Right lobe of liver (tissue), 4 donors: ENCODE measurements at regions not wholly inside any gene's neighbourhood (a gene's known extent, or its start where the extent isn't known, plus 50 kb on each side); places are given as distances from the start of the nearest gene placed in this dataset.

Experiments
- POLR2A ChIP-seq: fragments of 450-650 bp; IDR thresholded peaks from one replicate; pipeline ENCODE4 v1.6.1; 2017; ENCODE audit warnings: antibody characterized with exemption, mild to moderate bottlenecking
- TF ChIP-seq, protein P1 (sequence below), 4 donors: fragments of 200-600 bp in 3 of 4; fragments of 450-650 bp in 1 of 4; IDR thresholded peaks; one replicate each; pipeline versions ENCODE4 v1.5.1 to v1.8.0; 2016 to 2022; ENCODE audit warnings: antibody characterized with exemption in 4 of 4, mild to moderate bottlenecking in 2 of 4
- donor health status: DM: no; HTN: no; CAD: no.
- donor health status: DM: no; HTN: no; CAD: no.
- donor health status: DM: no; HTN: yes; CAD: no.

DNA sequence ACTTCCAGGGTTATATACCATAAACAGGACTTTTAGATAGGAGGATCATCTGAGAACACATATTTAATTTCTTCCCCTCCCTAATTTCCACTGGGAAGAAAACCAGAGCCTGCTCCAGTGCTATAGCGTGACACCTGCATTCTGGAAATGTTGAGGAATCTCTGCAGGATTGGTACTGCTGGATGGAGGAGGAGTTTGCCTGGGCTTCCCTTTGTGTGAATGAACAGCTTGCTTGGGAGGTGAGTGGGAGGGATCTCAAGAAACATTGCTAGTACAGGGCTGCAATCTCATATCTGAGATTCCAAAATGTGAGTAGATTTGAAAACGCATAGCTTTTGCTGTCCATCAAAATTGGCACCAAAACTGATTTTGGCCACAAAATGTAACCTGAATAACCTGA, 295.9 kb upstream of the RGMA start:
- no peak for TF ChIP-seq POLR2A
- TF ChIP-seq, protein P1, sequence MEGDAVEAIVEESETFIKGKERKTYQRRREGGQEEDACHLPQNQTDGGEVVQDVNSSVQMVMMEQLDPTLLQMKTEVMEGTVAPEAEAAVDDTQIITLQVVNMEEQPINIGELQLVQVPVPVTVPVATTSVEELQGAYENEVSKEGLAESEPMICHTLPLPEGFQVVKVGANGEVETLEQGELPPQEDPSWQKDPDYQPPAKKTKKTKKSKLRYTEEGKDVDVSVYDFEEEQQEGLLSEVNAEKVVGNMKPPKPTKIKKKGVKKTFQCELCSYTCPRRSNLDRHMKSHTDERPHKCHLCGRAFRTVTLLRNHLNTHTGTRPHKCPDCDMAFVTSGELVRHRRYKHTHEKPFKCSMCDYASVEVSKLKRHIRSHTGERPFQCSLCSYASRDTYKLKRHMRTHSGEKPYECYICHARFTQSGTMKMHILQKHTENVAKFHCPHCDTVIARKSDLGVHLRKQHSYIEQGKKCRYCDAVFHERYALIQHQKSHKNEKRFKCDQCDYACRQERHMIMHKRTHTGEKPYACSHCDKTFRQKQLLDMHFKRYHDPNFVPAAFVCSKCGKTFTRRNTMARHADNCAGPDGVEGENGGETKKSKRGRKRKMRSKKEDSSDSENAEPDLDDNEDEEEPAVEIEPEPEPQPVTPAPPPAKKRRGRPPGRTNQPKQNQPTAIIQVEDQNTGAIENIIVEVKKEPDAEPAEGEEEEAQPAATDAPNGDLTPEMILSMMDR (IDR thresholded peaks at IDR 0.05), result no peak
